COLO829 (cell line): ENCODE measurements at regions not wholly inside any gene's neighbourhood (a gene's known extent, or its start where the extent isn't known, plus 50 kb on each side); places are given as distances from the start of the nearest gene placed in this dataset.

Experiments
- DNase-seq: peaks from one replicate; pipeline ENCODE4 v3.0.0; 2012; ENCODE audit warnings: low spot score

GRCh38 chr11:26037716-26038115, 294.2 kb upstream of the ANO3 start:
- DNase-seq = no peak

- no peak for DNase-seq
Measured at GRCh38 chr11:26040339-26040738, 291.6 kb upstream of the ANO3 start.

GRCh38 chr11:26042113-26042512, 289.8 kb upstream of the ANO3 start:
- no peak for DNase-seq

- DNase-seq = no peak
Measured at GRCh38 chr11:26043665-26044064, 288.3 kb upstream of the ANO3 start.

- no peak for DNase-seq
Measured at GRCh38 chr11:26044389-26044788, 287.5 kb upstream of the ANO3 start.

- no peak for DNase-seq
Measured at GRCh38 chr11:26045082-26045481, 286.8 kb upstream of the ANO3 start.

- no peak for DNase-seq
Measured at GRCh38 chr11:26048271-26048670, 283.7 kb upstream of the ANO3 start.

GRCh38 chr11:26053966-26054365, 278.0 kb upstream of the ANO3 start:
- DNase-seq = no peak

- DNase-seq = peak; percentile 42
Measured at GRCh38 chr11:26062660-26063059, 269.3 kb upstream of the ANO3 start.

GRCh38 chr11:26063915-26064314, 268.0 kb upstream of the ANO3 start:
- DNase-seq = no peak

- no peak for DNase-seq
Measured at GRCh38 chr11:26065944-26066343, 266.0 kb upstream of the ANO3 start.

- DNase-seq = no peak
Measured at GRCh38 chr11:26070714-26071380, 261.1 kb upstream of the ANO3 start.

GRCh38 chr11:26072614-26073153, 259.2 kb upstream of the ANO3 start:
- no peak for DNase-seq

- DNase-seq = no peak
Measured at GRCh38 chr11:26073646-26074045, 258.3 kb upstream of the ANO3 start.

GRCh38 chr11:26076233-26076990, 255.5 kb upstream of the ANO3 start:
- peak; percentile 26 for DNase-seq

GRCh38 chr11:26078231-26078821, 253.6 kb upstream of the ANO3 start:
- no peak for DNase-seq

GRCh38 chr11:26084313-26084712, 247.6 kb upstream of the ANO3 start:
- no peak for DNase-seq

- DNase-seq = no peak
Measured at GRCh38 chr11:26086028-26086427, 245.9 kb upstream of the ANO3 start.

- DNase-seq = no peak
Measured at GRCh38 chr11:26087120-26087935, 244.6 kb upstream of the ANO3 start.

GRCh38 chr11:26088391-26088790, 243.5 kb upstream of the ANO3 start:
- DNase-seq = peak; percentile 85

- DNase-seq = no peak
Measured at GRCh38 chr11:26090651-26091050, 241.3 kb upstream of the ANO3 start.

- no peak for DNase-seq
Measured at GRCh38 chr11:26093206-26093605, 238.7 kb upstream of the ANO3 start.
